ENCODE measurements at regions not wholly inside any gene's neighbourhood (a gene's known extent, or its start where the extent isn't known, plus 50 kb on each side); places are given as distances from the start of the nearest gene placed in this dataset.

DNA sequence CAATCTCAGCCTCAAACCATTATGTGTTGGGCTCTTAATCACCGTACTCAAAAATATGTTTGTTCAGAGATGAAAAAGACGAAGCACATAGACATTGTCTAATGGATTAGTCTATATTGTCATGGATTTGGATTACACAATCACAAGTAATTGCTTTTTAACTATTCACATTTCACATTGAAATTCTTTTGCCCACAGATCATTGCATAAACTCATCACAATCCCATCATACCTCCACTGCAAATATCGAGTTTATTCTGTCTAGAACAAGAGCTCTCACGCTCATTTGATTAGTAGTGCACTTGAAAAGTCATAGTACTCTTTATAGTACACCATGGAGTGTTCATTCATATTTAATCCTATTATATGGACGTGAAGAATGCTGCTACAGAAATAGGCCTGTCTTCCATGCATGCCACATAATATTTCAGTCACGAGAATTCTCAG is 97.9 kb upstream of the SOX11 start:
- CTCF ChIA-PET = no interaction called here
- DNase-seq (ENCODE audit: low read depth) = no peak
- TF ChIP-seq, protein P1, sequence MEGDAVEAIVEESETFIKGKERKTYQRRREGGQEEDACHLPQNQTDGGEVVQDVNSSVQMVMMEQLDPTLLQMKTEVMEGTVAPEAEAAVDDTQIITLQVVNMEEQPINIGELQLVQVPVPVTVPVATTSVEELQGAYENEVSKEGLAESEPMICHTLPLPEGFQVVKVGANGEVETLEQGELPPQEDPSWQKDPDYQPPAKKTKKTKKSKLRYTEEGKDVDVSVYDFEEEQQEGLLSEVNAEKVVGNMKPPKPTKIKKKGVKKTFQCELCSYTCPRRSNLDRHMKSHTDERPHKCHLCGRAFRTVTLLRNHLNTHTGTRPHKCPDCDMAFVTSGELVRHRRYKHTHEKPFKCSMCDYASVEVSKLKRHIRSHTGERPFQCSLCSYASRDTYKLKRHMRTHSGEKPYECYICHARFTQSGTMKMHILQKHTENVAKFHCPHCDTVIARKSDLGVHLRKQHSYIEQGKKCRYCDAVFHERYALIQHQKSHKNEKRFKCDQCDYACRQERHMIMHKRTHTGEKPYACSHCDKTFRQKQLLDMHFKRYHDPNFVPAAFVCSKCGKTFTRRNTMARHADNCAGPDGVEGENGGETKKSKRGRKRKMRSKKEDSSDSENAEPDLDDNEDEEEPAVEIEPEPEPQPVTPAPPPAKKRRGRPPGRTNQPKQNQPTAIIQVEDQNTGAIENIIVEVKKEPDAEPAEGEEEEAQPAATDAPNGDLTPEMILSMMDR (IDR thresholded peaks at IDR 0.05; ENCODE audit: insufficient read depth, low read depth, low read length) = no peak
- H3K27me3 ChIP-seq (ENCODE audit: control insufficient read depth, insufficient read depth, low read length) = no peaks in the 10 kb centered on the region
- H3K36me3 ChIP-seq (ENCODE audit: control insufficient read depth, insufficient read depth, low read length) = no peaks in the 10 kb centered on the region
- H3K4me3 ChIP-seq (ENCODE audit: low read depth, low read length) = no peak overlapping the region
- POLR2A ChIA-PET = no interaction called here

DNA sequence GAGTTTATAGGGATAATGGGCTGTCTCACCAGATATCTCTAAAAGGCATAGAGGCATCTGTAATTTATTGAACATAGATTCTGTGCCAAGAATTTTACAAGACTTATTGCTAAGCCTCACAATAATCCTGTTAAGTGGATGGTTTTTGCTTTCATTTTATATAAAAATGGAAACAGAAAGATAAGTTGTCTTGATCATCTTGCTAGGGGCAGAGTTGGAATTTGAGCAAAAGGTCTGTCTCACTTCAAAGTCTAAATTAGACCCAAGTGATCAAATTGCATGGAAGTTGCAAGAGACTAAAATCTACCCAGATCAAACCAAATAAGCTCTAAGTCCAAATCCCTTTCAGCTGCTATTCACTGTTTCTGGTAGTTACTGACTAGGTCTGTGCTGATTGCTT is 95.3 kb upstream of the SOX11 start:
- TF ChIP-seq, protein P1 (IDR thresholded peaks at IDR 0.05; ENCODE audit: insufficient read depth, low read depth, low read length) = no peak
- POLR2A ChIA-PET = no interaction called here
- no peaks in the 10 kb centered on the region for H3K36me3 ChIP-seq (ENCODE audit: control insufficient read depth, insufficient read depth, low read length)
- H3K4me3 ChIP-seq (ENCODE audit: low read depth, low read length) = no peak overlapping the region
- H3K27me3 ChIP-seq (ENCODE audit: control insufficient read depth, insufficient read depth, low read length) = no peaks in the 10 kb centered on the region
- CTCF ChIA-PET = no interaction called here
- DNase-seq (ENCODE audit: low read depth) = no peak

DNA sequence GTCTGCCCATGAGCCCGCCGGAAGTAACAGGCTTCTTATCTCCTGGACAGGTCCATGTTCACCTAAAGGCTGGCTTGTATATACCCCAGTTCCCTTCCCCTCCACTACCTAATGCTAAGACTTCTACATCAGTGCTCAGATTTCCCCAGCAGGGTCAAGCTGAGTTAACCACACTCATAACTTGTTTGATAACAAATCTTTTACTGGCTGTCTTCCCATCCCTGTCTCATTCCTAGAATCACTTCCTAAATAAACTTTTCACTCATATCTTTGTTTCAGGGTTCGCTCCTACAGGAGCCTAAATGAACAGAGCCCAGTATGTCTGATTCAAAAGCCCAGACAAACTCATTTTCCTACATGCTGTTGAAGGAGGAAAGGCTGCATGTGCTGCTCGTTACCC is 94.0 kb upstream of the SOX11 start:
- Histone ChIP-seq H3K27me3 (ENCODE audit: control insufficient read depth, insufficient read depth, low read length) (no peaks in the 10 kb centered on the region), H3K36me3 (ENCODE audit: control insufficient read depth, insufficient read depth, low read length) (no peaks in the 10 kb centered on the region), H3K4me3 (ENCODE audit: low read depth, low read length) (no peak overlapping the region)
- TF ChIP-seq, protein P1 (IDR thresholded peaks at IDR 0.05; ENCODE audit: insufficient read depth, low read depth, low read length) = no peak
- POLR2A ChIA-PET = no interaction called here
- DNase-seq (ENCODE audit: low read depth) = no peak
- CTCF ChIA-PET = no interaction called here

DNA sequence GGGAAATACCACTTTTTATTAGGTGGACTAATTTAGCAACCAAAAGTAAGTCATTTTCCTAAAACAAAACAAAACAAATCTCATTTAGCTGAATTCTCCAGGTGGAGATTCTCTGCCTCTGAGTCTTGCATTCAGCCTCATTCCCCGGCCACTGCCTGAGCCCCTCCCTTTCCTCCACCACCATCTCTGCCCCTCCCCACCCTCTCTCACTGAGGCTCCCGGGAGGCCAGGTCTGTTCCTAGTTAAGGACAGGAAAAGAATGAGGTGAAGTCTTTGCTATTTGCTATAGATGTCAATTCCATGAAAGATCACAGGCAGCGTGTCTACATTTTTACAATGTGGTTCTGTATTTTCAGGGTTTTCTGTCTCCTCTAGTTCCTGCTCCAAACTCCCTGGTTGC is 83.0 kb upstream of the SOX11 start:
- Histone ChIP-seq H3K4me3 (ENCODE audit: low read depth, low read length) (no peak overlapping the region), H3K36me3 (ENCODE audit: control insufficient read depth, insufficient read depth, low read length) (no peaks in the 10 kb centered on the region), H3K27me3 (ENCODE audit: control insufficient read depth, insufficient read depth, low read length) (no peaks in the 10 kb centered on the region)
- POLR2A ChIA-PET = no interaction called here
- CTCF ChIA-PET = no interaction called here
- DNase-seq (ENCODE audit: low read depth) = no peak
- TF ChIP-seq, protein P1 (IDR thresholded peaks at IDR 0.05; ENCODE audit: insufficient read depth, low read depth, low read length) = no peak

DNA sequence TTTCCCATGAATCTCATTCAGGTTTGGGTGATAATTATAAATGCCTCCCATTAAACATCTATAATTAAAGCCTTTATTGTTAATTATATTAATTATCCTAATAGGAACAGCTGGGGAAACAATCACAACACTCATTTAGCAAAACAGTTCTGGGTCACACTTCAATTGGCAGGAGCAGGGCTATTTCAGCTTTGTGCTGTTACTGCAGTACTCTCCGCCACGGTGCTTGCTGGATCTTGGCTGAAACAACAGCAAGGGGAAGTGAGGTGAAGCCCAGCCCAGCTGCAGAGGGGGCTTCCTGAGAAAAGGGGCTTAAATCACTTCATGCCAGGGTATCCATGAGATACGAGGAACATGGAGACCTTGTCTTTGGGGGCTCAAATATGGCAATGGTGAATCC is 79.5 kb upstream of the SOX11 start:
- H3K27me3 ChIP-seq (ENCODE audit: control insufficient read depth, insufficient read depth, low read length) = no peaks in the 10 kb centered on the region
- no peaks in the 10 kb centered on the region for H3K36me3 ChIP-seq (ENCODE audit: control insufficient read depth, insufficient read depth, low read length)
- no peak overlapping the region for H3K4me3 ChIP-seq (ENCODE audit: low read depth, low read length)
- ChIA-PET POLR2A (no interaction called here), CTCF (no interaction called here)
- DNase-seq (ENCODE audit: low read depth) = no peak
- TF ChIP-seq, protein P1 (IDR thresholded peaks at IDR 0.05; ENCODE audit: insufficient read depth, low read depth, low read length) = no peak

Data from BJ (cell line).